ENCODE measurements at regions not wholly inside any gene's neighbourhood (a gene's known extent, or its start where the extent isn't known, plus 50 kb on each side); places are given as distances from the start of the nearest gene placed in this dataset.

DNA sequence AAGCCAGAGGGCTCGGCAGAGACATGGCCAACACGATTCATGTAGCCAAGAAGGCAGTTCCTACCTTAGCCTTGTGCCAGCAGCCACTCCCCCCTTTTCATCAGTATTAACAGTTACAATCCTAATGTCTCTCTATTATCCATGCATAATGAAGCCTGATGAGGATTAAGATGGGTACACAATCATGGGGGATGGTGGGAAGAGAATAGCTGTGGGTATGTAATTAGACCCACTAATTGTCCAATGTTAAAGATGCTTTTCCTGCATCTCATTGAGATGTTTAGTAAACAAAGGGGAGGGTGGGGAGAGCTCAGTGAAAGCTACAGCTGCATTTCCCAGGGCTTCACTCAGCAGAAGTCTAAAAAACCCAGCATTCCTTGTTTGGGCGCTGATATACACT lies 70.4 kb upstream of the CMKLR1 start:
- Histone ChIP-seq H3K4me3 (ENCODE audit: low read depth, low read length) (no peak overlapping the region), H3K27me3 (ENCODE audit: control insufficient read depth, insufficient read depth, low read length) (no peaks in the 10 kb centered on the region), H3K36me3 (ENCODE audit: control insufficient read depth, insufficient read depth, low read length) (no peaks in the 10 kb centered on the region)
- TF ChIP-seq, protein P1, sequence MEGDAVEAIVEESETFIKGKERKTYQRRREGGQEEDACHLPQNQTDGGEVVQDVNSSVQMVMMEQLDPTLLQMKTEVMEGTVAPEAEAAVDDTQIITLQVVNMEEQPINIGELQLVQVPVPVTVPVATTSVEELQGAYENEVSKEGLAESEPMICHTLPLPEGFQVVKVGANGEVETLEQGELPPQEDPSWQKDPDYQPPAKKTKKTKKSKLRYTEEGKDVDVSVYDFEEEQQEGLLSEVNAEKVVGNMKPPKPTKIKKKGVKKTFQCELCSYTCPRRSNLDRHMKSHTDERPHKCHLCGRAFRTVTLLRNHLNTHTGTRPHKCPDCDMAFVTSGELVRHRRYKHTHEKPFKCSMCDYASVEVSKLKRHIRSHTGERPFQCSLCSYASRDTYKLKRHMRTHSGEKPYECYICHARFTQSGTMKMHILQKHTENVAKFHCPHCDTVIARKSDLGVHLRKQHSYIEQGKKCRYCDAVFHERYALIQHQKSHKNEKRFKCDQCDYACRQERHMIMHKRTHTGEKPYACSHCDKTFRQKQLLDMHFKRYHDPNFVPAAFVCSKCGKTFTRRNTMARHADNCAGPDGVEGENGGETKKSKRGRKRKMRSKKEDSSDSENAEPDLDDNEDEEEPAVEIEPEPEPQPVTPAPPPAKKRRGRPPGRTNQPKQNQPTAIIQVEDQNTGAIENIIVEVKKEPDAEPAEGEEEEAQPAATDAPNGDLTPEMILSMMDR (IDR thresholded peaks at IDR 0.05; ENCODE audit: insufficient read depth, low read length, severe bottlenecking) = no peak
- FAIRE-seq (no peak), DNase-seq (ENCODE audit: low read depth) (no peak)

DNA sequence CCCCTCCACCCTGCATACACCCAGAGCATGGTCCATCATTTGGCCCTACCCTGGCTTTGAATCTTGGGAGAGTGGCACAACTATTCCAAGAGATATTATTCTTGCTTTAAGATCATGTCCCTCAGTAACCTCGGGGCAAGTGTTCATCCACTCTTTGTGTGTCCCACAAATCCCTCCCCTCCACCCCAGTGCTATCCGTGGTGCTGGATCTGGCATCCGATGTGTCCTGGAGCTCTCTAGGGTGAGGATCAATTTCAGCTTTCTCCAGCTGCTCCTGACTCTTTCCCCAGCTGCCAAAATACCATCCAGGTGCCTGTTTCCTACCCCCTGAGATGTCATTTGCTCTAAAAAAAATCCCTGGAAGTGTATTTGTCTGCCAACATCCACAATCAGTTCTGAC lies 64.8 kb upstream of the CMKLR1 start:
- Histone ChIP-seq H3K27me3 (ENCODE audit: control insufficient read depth, insufficient read depth, low read length) (no peaks in the 10 kb centered on the region), H3K36me3 (ENCODE audit: control insufficient read depth, insufficient read depth, low read length) (no peaks in the 10 kb centered on the region), H3K4me3 (ENCODE audit: low read depth, low read length) (no peak overlapping the region)
- DNase-seq (ENCODE audit: low read depth) = no peak
- no peak for FAIRE-seq
- TF ChIP-seq, protein P1 (IDR thresholded peaks at IDR 0.05; ENCODE audit: insufficient read depth, low read length, severe bottlenecking) = no peak

- TF ChIP-seq, protein P1 (IDR thresholded peaks at IDR 0.05; ENCODE audit: insufficient read depth, low read length, severe bottlenecking) = no peak
- Histone ChIP-seq H3K27me3 (ENCODE audit: control insufficient read depth, insufficient read depth, low read length) (no peaks in the 10 kb centered on the region), H3K4me3 (ENCODE audit: low read depth, low read length) (no peak overlapping the region), H3K36me3 (ENCODE audit: control insufficient read depth, insufficient read depth, low read length) (no peaks in the 10 kb centered on the region)
- DNase-seq (ENCODE audit: low read depth) (no peak), FAIRE-seq (no peak)
Measured at GRCh38 chr12:108401964-108402363, 62.9 kb upstream of the CMKLR1 start.

DNA sequence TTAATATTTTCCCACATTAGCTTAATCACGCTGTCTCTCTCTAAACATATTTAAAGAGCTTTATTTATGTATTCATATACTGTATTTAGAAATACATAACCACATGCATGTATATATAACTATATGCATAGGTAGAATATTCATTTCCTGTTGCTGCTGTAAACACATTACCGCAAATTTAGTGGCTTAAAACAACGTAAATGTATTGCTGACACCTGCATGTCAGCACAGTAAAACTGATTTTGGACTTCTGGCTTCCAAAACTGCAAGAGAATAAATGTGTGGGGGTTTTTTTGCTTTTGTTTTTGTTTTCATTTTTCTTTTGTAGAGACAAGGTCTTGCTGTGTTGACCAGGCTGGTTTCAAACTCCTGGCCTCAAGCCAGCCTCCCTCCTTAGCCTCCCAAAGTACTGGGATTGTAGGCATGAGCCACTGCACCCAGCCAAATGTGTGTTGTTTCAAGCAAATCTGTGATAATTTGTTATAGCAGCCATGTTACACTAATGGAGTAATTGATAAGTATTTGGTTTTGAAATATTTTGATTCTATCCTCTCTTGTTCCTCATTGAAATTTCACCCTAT lies 61.9 kb upstream of the CMKLR1 start:
- no peaks in the 10 kb centered on the region for H3K27me3 ChIP-seq (ENCODE audit: control insufficient read depth, insufficient read depth, low read length)
- no peak for FAIRE-seq
- TF ChIP-seq, protein P1 (IDR thresholded peaks at IDR 0.05; ENCODE audit: insufficient read depth, low read length, severe bottlenecking) = no peak

GRCh38 chr12:108400481-108400880 lies 61.4 kb upstream of the CMKLR1 start:
- TF ChIP-seq, protein P1 (IDR thresholded peaks at IDR 0.05; ENCODE audit: insufficient read depth, low read length, severe bottlenecking) = no peak
- DNase-seq (ENCODE audit: low read depth) (no peak), FAIRE-seq (no peak)
- H3K4me3 ChIP-seq (ENCODE audit: low read depth, low read length) = no peak overlapping the region
- no peaks in the 10 kb centered on the region for H3K27me3 ChIP-seq (ENCODE audit: control insufficient read depth, insufficient read depth, low read length)
- no peaks in the 10 kb centered on the region for H3K36me3 ChIP-seq (ENCODE audit: control insufficient read depth, insufficient read depth, low read length)

More for the DNA sequence above, 61.9 kb upstream of the CMKLR1 start:
- Histone ChIP-seq H3K4me3 (ENCODE audit: low read depth, low read length) (no peak overlapping the region), H3K36me3 (ENCODE audit: control insufficient read depth, insufficient read depth, low read length) (no peaks in the 10 kb centered on the region)
- DNase-seq (ENCODE audit: low read depth) = no peak

DNA sequence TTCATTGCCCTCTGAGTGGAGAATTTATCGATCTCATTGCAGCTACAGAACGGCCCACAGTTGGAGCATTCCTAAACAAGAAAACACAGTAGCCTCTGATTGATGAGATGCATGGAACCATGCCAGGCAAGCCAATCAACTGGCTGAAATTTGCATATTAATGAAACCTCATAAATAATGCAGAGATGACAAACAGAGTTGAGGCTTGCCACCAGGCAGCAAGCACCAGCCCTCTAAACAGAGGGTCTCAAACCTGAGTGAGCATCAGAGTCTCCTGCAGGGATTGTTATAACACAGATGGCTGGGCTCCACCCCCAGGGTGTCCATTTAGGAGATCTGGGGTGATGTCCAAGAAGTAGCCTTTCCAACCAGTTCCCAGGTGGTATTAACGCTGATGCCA lies 60.9 kb upstream of the CMKLR1 start:
- H3K4me3 ChIP-seq (ENCODE audit: low read depth, low read length) = no peak overlapping the region
- no peak for FAIRE-seq

More for the DNA sequence above, 60.9 kb upstream of the CMKLR1 start:
- no peak for DNase-seq (ENCODE audit: low read depth)
- H3K36me3 ChIP-seq (ENCODE audit: control insufficient read depth, insufficient read depth, low read length) = no peaks in the 10 kb centered on the region
- no peaks in the 10 kb centered on the region for H3K27me3 ChIP-seq (ENCODE audit: control insufficient read depth, insufficient read depth, low read length)
- TF ChIP-seq, protein P1 (IDR thresholded peaks at IDR 0.05; ENCODE audit: insufficient read depth, low read length, severe bottlenecking) = no peak
